ENCODE measurements at regions not wholly inside any gene's neighbourhood (a gene's known extent, or its start where the extent isn't known, plus 50 kb on each side); places are given as distances from the start of the nearest gene placed in this dataset.

GRCh38 chr4:83172371-83172770 is 57.8 kb upstream of the PLAC8 start:
- DNase-seq (ENCODE audit: extremely low read depth, low read depth), result no peak

- DNase-seq (ENCODE audit: extremely low read depth, low read depth), result no peak
These were observed 57.0 kb upstream of the PLAC8 start for GRCh38 chr4:83171436-83172039.

DNA sequence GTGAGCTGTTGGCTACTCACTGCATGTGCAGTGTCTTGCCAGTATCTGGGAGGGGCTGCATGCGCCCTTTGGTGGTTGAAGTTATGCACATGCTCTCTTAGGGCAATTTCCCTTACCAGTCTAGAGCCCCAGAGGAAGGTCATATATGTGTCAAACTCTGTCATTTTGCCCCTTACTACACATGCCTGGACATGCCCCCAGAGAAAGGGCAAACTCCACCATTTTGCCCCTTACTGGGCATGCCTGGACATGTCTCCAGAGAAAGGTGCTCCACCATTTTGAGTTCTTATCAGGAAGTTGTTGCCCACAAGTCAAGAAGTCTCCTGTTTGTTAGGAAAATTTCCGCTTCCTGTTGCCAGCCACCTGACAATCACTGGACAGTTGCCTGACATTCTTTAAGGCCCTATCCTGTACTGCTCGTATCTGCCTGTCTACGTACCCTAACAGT is 56.4 kb upstream of the PLAC8 start:
- no peak for DNase-seq (ENCODE audit: extremely low read depth, low read depth)

Measured in NCI-H460 (cell line).